Occipital lobe (tissue), 1 donor: ENCODE measurements at regions not wholly inside any gene's neighbourhood (a gene's known extent, or its start where the extent isn't known, plus 50 kb on each side); places are given as distances from the start of the nearest gene placed in this dataset.

Experiments used
- DNase-seq: peaks from one replicate; lab custom pipeline; 2025; lab: John Stamatoyannopoulos, UW

GRCh38 chr11:19474954-19475721, 234.4 kb upstream of the E2F8 start:
- DNase-seq: peak; percentile 65

- DNase-seq: no peak
These were observed 233.5 kb upstream of the E2F8 start for GRCh38 chr11:19474211-19474610.

GRCh38 chr11:19472679-19473078, 231.9 kb upstream of the E2F8 start:
- no peak for DNase-seq

DNA sequence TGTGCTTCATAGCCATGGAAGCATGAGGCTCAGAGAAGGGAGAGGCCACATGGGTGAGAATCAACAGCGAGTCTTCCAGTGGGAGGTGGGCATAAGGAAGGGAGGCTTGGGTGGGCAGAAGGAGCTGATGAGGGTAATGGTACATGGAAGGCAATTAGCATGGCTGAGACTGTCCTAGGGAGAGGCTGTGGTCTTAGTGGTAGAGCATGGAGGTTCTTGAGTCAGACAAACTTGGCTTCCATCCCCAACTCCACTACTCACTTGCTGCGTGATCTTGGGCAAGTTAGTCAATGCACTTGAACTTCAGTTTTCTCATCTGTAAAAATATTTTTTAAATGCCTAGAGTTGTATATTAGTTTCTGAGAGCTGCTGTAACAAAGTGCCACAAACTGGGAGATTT, 227.2 kb upstream of the E2F8 start:
- DNase-seq: no peak

DNA sequence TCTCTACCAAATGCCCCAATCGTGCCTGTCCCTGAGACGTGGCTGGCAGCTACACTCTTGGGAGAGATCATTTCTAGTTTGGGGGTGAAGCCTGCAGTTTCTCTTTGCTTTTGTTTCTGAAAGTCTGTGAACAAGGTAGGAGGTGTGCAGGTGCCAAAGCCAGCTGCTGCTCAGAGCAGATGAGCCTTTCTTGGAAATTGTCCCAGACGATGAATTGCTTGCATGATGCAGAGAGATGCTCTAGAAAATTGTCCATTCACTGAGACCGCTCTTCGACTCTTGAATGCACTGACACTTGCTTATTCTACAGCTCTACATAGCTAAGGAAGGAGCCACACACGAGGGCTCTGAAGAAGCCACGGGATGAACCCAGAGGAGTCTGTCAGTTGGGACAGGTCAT, 225.6 kb upstream of the E2F8 start:
- DNase-seq: peak; percentile 7

DNA sequence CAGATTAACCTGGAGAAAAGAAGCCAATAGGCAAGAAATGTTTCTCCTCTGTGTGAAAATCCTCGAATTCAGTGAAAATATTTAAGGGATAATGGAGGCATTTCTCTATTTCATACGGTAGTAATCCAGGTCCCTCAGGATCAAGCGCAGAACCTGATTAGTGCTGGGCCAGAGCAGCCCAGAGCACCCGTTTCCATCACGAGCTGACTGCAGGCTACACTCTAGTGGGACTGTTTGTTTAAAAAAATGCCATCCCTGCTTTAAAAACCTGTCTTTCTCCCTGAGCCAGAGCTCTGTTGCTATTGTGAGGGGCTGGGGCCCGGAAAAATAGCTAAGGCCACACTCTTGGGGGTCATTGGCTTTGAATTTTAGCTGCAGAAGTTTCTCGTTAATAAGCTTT, 223.2 kb upstream of the E2F8 start:
- no peak for DNase-seq

DNA sequence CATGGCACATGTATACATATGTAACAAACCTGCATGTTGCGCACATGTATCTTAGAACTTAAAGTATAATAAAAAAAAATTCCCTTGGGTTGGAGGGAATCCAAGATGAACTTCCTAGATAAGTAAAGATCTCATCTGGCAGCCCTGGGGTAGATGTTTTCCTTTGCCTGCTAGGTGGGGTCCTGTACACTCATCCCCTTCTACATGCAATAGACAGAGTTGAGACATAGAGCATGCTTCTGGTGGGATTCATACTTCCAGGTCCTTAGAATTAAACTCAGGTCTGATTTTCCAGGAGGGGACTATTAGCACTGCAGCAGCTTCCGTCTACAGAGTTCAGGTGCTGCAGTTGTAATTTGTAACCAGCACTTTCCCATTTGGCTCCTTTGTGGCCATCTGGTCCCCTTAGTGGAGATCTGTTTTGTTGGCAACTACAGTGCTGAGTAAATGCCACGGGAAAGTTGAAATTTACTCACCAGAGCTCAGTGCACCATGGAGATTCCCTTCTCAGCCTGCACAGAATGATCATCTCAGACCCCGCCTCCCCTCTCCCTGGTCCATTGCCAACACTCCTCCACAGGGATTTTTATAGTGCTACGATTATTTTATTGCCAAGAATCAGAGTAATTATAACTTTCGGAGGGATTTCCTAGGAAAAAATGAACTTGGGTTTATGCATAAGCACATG, 220.1 kb upstream of the E2F8 start:
- peak; percentile 34 for DNase-seq

DNA sequence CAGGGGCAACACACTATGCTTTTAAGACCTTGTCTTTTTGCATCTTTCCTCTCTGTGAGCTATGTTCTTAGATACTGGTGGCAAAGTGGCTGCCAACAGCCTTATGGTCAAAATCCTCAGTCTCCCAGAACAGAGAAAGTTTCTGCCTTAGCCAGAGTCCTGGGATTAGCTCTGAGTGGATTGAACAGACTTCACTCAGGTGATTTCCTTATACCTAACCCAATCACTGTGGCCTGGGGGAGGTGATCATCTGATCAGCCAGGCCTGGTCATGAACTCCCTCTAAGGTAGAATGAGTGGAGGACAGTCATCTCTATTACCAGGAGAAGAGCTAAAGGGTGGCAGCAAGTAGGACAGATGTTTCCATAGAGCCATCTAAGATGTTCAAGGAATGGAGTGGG, 218.5 kb upstream of the E2F8 start:
- DNase-seq: no peak

- no peak for DNase-seq
These were observed 218.0 kb upstream of the E2F8 start for GRCh38 chr11:19458721-19459120.

GRCh38 chr11:19458231-19458630, 217.5 kb upstream of the E2F8 start:
- no peak for DNase-seq

DNA sequence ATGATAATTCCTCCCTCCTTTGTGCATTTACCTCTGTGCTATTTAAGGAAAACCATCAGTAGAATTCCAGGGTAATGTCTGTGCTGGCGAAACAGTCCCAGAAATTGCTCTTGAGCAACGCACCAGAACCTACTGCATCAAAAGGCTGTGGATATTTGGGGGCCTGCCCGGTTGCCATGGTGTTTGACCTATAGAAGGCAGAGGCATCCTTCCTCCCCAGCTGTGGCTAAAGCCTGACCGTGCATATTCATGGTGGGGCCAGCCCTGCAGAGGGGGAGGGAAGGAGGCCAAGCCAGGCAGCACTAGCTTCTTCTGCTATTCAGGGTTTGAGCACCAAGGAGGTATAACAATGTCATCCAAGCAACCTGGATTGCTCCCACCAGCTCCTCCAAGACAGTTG, 215.0 kb upstream of the E2F8 start:
- no peak for DNase-seq

DNA sequence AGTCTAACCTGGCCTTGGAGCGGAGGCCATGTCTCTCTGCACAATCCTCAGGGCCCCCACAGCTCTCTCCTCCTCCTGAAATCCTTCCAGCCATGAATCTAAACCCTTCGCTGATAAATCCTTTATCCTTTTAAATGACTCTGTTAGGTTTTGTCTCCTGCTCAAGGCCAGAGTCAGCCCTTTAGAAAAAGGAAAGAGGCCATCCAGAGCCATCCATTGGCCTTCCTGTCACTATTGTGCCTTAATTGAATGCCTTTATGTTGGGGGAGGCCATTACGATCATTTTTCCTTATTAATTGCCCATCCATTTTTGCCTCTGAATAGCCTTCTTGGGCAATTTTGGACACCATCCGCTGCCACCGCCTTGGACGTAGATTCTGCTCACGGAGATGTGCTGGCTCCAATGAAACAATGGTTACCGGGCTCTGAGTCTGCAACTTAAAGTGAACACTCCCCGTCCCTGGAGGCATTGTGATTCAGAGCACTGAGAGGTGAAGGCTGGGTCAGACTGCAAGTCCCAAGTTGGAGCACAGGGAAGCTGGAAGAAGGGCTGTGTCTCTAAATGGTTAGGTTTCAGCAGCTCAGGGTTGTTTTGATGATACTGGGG, 213.0 kb upstream of the E2F8 start:
- no peak for DNase-seq

DNA sequence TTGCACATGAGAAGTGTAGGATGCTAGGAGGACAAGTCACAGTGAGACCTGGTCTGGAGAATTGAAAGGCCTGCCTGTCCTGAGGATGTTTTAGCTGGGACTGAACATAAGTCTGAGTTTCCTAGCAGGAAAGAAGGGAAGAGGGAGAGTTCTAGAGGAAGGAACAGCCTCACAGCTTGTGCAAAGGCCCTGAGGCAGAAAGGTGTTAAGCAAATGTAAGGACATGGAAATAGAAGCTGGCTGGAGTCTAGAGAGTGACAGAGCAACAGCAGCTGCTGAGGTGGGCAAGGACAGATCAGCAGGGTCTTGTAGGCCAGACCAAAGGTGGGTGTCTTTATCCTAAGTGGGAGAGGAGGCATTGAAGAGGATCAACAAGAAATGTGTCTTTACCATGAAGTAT, 210.9 kb upstream of the E2F8 start:
- DNase-seq: no peak

- no peak for DNase-seq
These were observed 209.5 kb upstream of the E2F8 start for GRCh38 chr11:19450282-19450681.

- no peak for DNase-seq
These were observed 207.9 kb upstream of the E2F8 start for GRCh38 chr11:19448651-19449050.

DNA sequence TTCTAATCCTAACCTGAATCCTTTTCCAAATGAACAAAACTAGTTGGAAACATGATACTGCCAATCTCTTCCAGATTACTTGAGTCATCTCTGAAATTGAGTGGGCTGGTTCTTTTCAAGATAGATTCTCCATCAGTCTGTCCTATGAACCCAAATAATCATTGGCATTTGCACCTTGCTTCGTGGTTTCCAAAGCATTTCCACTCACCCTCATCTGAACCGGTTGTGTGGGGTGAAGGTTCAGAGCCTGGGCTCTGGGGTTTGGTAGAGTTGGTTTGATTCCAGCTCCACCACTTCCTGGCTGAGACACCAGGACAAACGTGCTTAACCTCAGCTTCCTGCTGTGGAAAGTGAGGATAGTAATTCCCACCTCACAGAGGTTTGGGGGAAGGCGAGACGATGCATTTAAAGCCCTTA, 206.4 kb upstream of the E2F8 start:
- no peak for DNase-seq

- DNase-seq: no peak
These were observed 205.0 kb upstream of the E2F8 start for GRCh38 chr11:19445771-19446170.

DNA sequence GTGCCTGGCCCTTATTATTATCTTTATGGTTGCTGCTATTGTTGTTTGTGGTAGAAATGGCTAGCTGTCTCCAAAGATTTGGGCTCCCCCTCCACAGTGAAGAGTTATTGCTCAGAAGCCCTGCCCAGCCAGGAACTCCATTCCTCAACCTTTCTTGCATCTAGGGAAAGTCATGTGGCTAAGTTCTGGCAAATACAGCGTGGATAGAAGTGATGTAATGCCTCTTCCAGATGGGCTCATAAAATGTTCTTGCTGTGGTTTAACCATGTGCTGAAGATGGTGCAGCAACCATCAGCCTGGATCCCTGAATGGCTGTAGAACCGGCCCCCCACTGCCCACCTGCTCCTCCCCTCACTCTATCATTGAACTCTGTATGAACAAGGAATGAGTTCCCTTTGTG, 203.5 kb upstream of the E2F8 start:
- no peak for DNase-seq

GRCh38 chr11:19442554-19442910, 201.8 kb upstream of the E2F8 start:
- no peak for DNase-seq

DNA sequence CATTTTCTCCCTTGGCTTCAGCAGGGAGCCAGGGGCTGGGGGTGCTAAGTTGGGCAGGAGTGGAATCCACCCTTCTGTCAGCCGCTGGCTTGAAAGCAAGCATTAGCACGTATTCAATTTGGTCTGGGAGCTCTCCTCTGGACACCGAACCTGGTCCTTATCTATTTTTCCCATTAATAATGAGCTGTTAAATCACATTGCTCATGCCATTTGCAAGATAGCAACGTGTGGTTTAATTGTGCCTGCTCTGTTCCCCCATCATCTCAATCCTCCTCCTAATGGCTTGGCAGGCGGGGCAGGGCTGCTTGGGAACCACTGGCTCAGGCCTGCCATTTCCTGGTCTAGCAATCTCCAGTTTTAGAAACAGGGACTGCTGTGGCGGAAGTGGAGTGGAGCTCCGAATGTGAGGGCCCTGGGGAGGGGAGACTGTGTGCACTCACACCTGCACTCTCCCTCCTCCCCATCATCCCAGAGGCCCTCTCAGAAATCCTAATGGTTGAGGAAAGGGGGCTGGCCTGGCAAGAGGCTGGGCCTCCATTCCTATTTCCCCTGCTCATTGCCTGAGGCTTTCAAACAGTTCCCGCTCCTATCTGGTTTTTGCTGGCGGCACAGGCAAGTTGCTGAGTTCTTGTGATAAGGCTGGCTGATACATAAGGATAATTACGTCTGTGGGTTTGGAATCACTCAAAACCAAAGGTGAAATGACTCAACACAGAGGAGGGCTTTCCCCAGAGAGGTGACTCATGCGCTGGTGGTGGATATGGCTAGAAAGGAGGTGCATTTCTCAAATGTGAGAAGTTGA, 201.2 kb upstream of the E2F8 start:
- no peak for DNase-seq

- DNase-seq: no peak
These were observed 200.5 kb upstream of the E2F8 start for GRCh38 chr11:19441288-19441687.

DNA sequence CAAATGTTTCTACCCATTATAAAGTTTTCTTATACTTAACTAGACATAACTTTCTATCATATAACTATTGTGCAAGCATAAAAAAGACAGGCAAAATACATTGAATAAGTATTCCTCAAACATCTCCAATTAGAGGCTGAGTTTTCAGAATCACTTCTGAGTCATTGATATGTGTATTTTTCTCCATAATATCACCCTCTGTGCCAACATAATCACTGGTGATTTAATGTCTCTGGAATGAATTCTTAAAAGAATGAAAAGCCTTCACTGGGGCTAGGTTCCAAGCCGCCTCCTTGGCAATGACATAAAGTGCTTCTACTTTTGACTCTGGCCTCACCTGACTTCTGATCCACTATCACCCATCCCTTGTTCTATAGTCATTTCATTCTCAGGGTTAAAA, 197.0 kb upstream of the E2F8 start:
- DNase-seq: no peak
